Lower lobe of right lung (tissue), 2 donors: ENCODE measurements at regions not wholly inside any gene's neighbourhood (a gene's known extent, or its start where the extent isn't known, plus 50 kb on each side); places are given as distances from the start of the nearest gene placed in this dataset.

Experiments
- ATAC-seq, 2 donors: fragments of 200-7000 bp; cut with Tn5 transposase; one replicate each; pipeline ENCODE4 v1.9.1; 2020 to 2022; ENCODE audit warnings: mild to moderate bottlenecking in 2 of 2, moderate library complexity in 2 of 2
- DNase-seq: peaks from one replicate; pipeline ENCODE4 v3.0.0-alpha.2; 2020
- H3K27ac ChIP-seq: fragments of 200-600 bp; one replicate; pipeline ENCODE4 v1.8.0; 2022
- H3K27me3 ChIP-seq: fragments of 200-600 bp; one replicate; pipeline ENCODE4 v1.8.0; 2022; ENCODE audit warnings: low read depth
- H3K36me3 ChIP-seq: fragments of 200-600 bp; one replicate; pipeline ENCODE4 v1.8.0; 2022; ENCODE audit warnings: mild to moderate bottlenecking
- H3K4me1 ChIP-seq: fragments of 200-600 bp; one replicate; pipeline ENCODE4 v1.8.0; 2022
- H3K4me3 ChIP-seq: fragments of 200-600 bp; one replicate; pipeline ENCODE4 v1.8.0; 2022; ENCODE audit warnings: mild to moderate bottlenecking
- H3K9me3 ChIP-seq: fragments of 200-600 bp; one replicate; pipeline ENCODE4 v1.8.0; 2022
- CTCF ChIP-seq: fragments of 200-600 bp; IDR thresholded peaks from one replicate; pipeline ENCODE4 v1.8.0; 2022; ENCODE audit warnings: antibody characterized with exemption, mild to moderate bottlenecking
- intact Hi-C: fragments of 100-400 bp; cut with DNase I; formaldehyde crosslinking; loops from one replicate; pipeline ENCODE4 v1.11.0; 2022
- donor health status: DM: no; HTN: yes; CAD: no; lungs with severe emphysema.

GRCh38 chr14:44029933-44030332 is 477.1 kb downstream of the FSCB start:
- intact Hi-C loops: no loop called here

GRCh38 chr14:44027397-44027796 is 479.7 kb downstream of the FSCB start:
- Histone ChIP-seq H3K4me1 (no peaks in the 10 kb centered on the region), H3K4me3 (no peak overlapping the region), H3K36me3 (no peaks in the 10 kb centered on the region), H3K27ac (no peak overlapping the region), H3K9me3 (no peaks in the 10 kb centered on the region), H3K27me3 (no peaks in the 10 kb centered on the region)
- no peak for DNase-seq
- no peak for TF ChIP-seq CTCF
- no peak for ATAC-seq
- intact Hi-C loops: no loop called here

More at GRCh38 chr14:44029933-44030332, 477.1 kb downstream of the FSCB start:
- Histone ChIP-seq H3K4me3 (no peak overlapping the region), H3K9me3 (no peaks in the 10 kb centered on the region), H3K27me3 (no peaks in the 10 kb centered on the region), H3K4me1 (no peaks in the 10 kb centered on the region), H3K36me3 (no peaks in the 10 kb centered on the region), H3K27ac (no peak overlapping the region)
- ATAC-seq: no peak
- TF ChIP-seq CTCF: no peak
- no peak for DNase-seq

- DNase-seq (no peak), ATAC-seq (no peak)
- Histone ChIP-seq H3K4me3 (no peak overlapping the region), H3K36me3 (no peaks in the 10 kb centered on the region), H3K9me3 (no peaks in the 10 kb centered on the region), H3K27me3 (no peaks in the 10 kb centered on the region), H3K27ac (no peak overlapping the region), H3K4me1 (no peaks in the 10 kb centered on the region)
- TF ChIP-seq CTCF: no peak
- intact Hi-C loops: no loop called here
Measured at GRCh38 chr14:44010595-44010994, 496.5 kb downstream of the FSCB start.

- no peak for TF ChIP-seq CTCF
- no peak for ATAC-seq
- no peaks in the 10 kb centered on the region for H3K36me3 ChIP-seq
Measured at GRCh38 chr14:44010071-44010470, 497.0 kb downstream of the FSCB start.

GRCh38 chr14:44009642-44010041 is 497.4 kb downstream of the FSCB start:
- Histone ChIP-seq H3K4me1 (no peaks in the 10 kb centered on the region), H3K27me3 (no peaks in the 10 kb centered on the region), H3K4me3 (no peak overlapping the region), H3K27ac (no peak overlapping the region), H3K9me3 (no peaks in the 10 kb centered on the region), H3K36me3 (no peaks in the 10 kb centered on the region)
- intact Hi-C loops: no loop called here
- TF ChIP-seq CTCF: no peak
- ATAC-seq (no peak), DNase-seq (no peak)

More at GRCh38 chr14:44010071-44010470, 497.0 kb downstream of the FSCB start:
- no peak for DNase-seq
- no peaks in the 10 kb centered on the region for H3K4me1 ChIP-seq
- H3K27ac ChIP-seq: no peak overlapping the region
- no peak overlapping the region for H3K4me3 ChIP-seq
- H3K27me3 ChIP-seq: no peaks in the 10 kb centered on the region
- intact Hi-C loops: no loop called here
- no peaks in the 10 kb centered on the region for H3K9me3 ChIP-seq

GRCh38 chr14:43988989-43989388 is 518.1 kb downstream of the FSCB start:
- ATAC-seq: no peak
- Histone ChIP-seq H3K36me3 (no peaks in the 10 kb centered on the region), H3K4me3 (no peak overlapping the region), H3K9me3 (no peaks in the 10 kb centered on the region), H3K27me3 (no peaks in the 10 kb centered on the region), H3K27ac (no peak overlapping the region), H3K4me1 (no peaks in the 10 kb centered on the region)
- no peak for DNase-seq
- intact Hi-C loops: no loop called here
- no peak for TF ChIP-seq CTCF
